Uterus (tissue), 3 donors: ENCODE measurements at regions not wholly inside any gene's neighbourhood (a gene's known extent, or its start where the extent isn't known, plus 50 kb on each side); places are given as distances from the start of the nearest gene placed in this dataset.

ENCODE experiments used
- DNase-seq, 2 donors: peaks; one replicate each; pipeline ENCODE4 v3.0.0-alpha.2; 2019 to 2020
- H3K27ac ChIP-seq, 2 donors: fragments of 200-600 bp; sonication (generic); 1 replicate in 1 of 2; 2 replicates in 1 of 2; pipeline ENCODE4 v1.5.1; 2016 to 2018
- H3K27me3 ChIP-seq, 2 donors: fragments of 200-600 bp; sonication (generic); one replicate each; pipeline ENCODE4 v1.5.1; 2018 to 2019; ENCODE audit warnings: control low read depth in 1 of 2
- H3K36me3 ChIP-seq, 2 donors: fragments of 200-600 bp; sonication (generic); one replicate each; pipeline ENCODE4 v1.5.1; 2019; ENCODE audit warnings: control low read depth in 1 of 2
- H3K4me1 ChIP-seq, 2 donors: fragments of 200-600 bp; sonication (generic); one replicate each; pipeline ENCODE4 v1.5.1; 2018 to 2019; ENCODE audit warnings: control low read depth in 1 of 2
- H3K4me3 ChIP-seq, 2 donors: fragments of 200-600 bp; sonication (generic); 1 replicate in 1 of 2; 2 replicates in 1 of 2; pipeline ENCODE4 v1.5.1; 2018 to 2019; ENCODE audit warnings: mild to moderate bottlenecking in 1 of 2
- H3K9me3 ChIP-seq, 2 donors: fragments of 200-600 bp; sonication (generic); one replicate each; pipeline ENCODE4 v1.5.1; 2019; ENCODE audit warnings: control low read depth in 1 of 2
- CTCF ChIP-seq, 4 experiments: fragments of 200-600 bp in 2 of 4; fragments of 450-650 bp in 2 of 4; sonication (generic) in 2 of 4; IDR thresholded peaks; one replicate each; pipeline ENCODE4 v1.5.1; 2016 to 2019; ENCODE audit warnings: antibody characterized with exemption in 4 of 4, mild to moderate bottlenecking in 2 of 4, moderate library complexity in 1 of 4
- POLR2A ChIP-seq, 2 donors: fragments of 450-650 bp; IDR thresholded peaks; one replicate each; pipeline ENCODE4 v1.6.1; 2016; ENCODE audit warnings: antibody characterized with exemption in 2 of 2, mild to moderate bottlenecking in 1 of 2, moderate library complexity in 1 of 2
- intact Hi-C: fragments of 100-400 bp; cut with DNase I; formaldehyde crosslinking; loops from one replicate; pipeline ENCODE4 v1.15.1; 2023; ENCODE audit warnings: low total_unique reads
- donor health status: DM: yes; HTN: yes; CAD: no.

GRCh38 chr14:34018125-34018524 is 67.3 kb upstream of the EGLN3 start:
- Histone ChIP-seq H3K9me3 (no peaks in the 10 kb centered on the region), H3K36me3 (no peaks in the 10 kb centered on the region), H3K4me1 (no peaks in the 10 kb centered on the region), H3K4me3 (no peak overlapping the region), H3K27ac (peak overlapping the region in 1 of 2 donors; percentile 36), H3K27me3 (no peaks in the 10 kb centered on the region)
- intact Hi-C loops, result no loop called here
- no peak for DNase-seq
- TF ChIP-seq CTCF (IDR thresholded peaks at IDR 0.05), result no peak
- TF ChIP-seq POLR2A (IDR thresholded peaks at IDR 0.05), result no peak

- TF ChIP-seq CTCF (IDR thresholded peaks at IDR 0.05) (no peak), POLR2A (IDR thresholded peaks at IDR 0.05) (no peak)
- Histone ChIP-seq H3K27me3 (no peaks in the 10 kb centered on the region), H3K27ac (no peak overlapping the region), H3K9me3 (no peaks in the 10 kb centered on the region), H3K36me3 (no peaks in the 10 kb centered on the region), H3K4me1 (no peaks in the 10 kb centered on the region), H3K4me3 (no peak overlapping the region)
- no peak for DNase-seq
- intact Hi-C loops, result no loop called here
These were observed 64.5 kb upstream of the EGLN3 start for GRCh38 chr14:34015383-34015782.

- Histone ChIP-seq H3K27ac (no peak overlapping the region), H3K9me3 (no peaks in the 10 kb centered on the region), H3K4me3 (no peak overlapping the region), H3K36me3 (no peaks in the 10 kb centered on the region), H3K4me1 (no peaks in the 10 kb centered on the region), H3K27me3 (no peaks in the 10 kb centered on the region)
- intact Hi-C loops, result no loop called here
- TF ChIP-seq POLR2A (IDR thresholded peaks at IDR 0.05) (no peak), CTCF (IDR thresholded peaks at IDR 0.05) (no peak)
- DNase-seq, result no peak
These were observed 64.1 kb upstream of the EGLN3 start for GRCh38 chr14:34014936-34015335.

- H3K9me3 ChIP-seq, result no peaks in the 10 kb centered on the region
- intact Hi-C loops, result no loop called here
These were observed 62.8 kb upstream of the EGLN3 start for GRCh38 chr14:34013721-34014060.

More at GRCh38 chr14:34013721-34014060, 62.8 kb upstream of the EGLN3 start:
- TF ChIP-seq POLR2A (IDR thresholded peaks at IDR 0.05), result no peak
- TF ChIP-seq CTCF (IDR thresholded peaks at IDR 0.05), result no peak
- Histone ChIP-seq H3K4me3 (no peak overlapping the region), H3K27ac (no peak overlapping the region), H3K36me3 (no peaks in the 10 kb centered on the region), H3K4me1 (no peaks in the 10 kb centered on the region), H3K27me3 (no peaks in the 10 kb centered on the region)
- no peak for DNase-seq
